ENCODE measurements at regions not wholly inside any gene's neighbourhood (a gene's known extent, or its start where the extent isn't known, plus 50 kb on each side); places are given as distances from the start of the nearest gene placed in this dataset.
"Not testable (repeated sequence)": the region's sequence is repeated elsewhere in the genome, so short reads cannot be mapped to it uniquely, and the experiment has no call there.

DNA sequence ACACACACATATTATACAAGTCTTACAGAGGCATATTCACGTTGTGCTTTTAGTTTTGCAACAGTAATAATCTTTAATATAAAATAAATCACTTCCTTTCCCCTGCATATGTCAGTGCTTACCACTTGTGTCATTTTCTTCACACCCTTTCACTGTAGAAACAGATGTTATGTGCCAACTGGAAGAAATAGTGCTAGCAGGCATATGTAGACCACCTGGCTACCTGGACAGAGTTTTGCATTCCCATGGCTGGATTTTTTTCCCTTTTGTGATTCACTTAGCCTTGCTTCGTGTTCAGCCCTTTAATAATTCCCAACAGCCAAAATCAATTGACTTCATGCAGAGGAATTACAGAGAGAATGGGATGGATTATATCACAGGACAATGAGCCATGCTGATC is 399.1 kb upstream of the SPRY2 start:
- DNase-seq, result no peak

DNA sequence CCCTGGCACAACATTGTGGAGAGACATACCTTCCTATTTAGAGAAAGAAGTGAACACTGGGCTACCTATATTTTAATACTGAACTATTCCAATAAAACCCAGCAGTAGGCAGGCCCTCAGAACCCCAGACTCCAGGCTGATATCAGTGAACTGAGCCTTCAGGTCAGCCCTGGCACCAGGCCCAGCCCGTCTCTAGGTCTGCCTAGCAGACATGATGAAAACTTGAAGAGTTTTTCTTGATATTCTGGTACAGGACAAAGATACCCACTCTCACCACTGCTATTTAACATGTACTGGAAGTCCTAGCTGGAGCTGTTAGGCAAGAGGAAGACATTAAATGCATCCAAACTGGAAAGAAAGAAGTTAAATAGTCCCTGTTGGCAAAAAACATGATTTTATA is 396.6 kb upstream of the SPRY2 start:
- DNase-seq, result no peak

DNA sequence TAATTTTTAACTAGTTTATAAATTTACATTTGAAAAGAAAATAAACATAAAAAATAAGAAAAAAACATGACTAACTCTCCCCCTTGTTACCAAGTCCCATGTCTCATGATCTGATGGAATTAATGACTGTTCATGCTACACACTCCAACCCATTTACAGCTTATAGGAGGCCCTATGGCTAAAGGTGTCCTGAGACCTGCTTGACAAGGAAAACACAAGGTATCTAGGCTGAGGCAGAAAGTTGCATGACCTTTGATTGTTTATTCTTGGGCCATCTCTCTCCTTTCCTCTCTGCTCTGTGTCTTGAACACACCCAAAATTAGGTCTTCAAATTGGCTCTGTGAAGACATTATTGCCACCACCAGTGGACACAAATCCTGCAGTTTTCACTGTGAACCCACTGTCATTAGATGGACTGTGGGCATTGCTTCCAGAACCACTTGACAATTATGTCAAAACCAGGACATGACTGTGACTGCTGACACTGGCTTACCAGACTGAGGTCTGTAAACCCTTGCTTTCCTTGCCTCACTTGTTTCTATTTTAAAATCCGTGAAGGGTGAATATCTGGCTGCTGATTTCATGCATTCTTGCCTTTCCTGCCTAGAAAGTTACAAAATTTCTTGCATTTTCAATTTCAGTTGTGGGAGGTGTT is 386.5 kb upstream of the SPRY2 start:
- no peak for DNase-seq

DNA sequence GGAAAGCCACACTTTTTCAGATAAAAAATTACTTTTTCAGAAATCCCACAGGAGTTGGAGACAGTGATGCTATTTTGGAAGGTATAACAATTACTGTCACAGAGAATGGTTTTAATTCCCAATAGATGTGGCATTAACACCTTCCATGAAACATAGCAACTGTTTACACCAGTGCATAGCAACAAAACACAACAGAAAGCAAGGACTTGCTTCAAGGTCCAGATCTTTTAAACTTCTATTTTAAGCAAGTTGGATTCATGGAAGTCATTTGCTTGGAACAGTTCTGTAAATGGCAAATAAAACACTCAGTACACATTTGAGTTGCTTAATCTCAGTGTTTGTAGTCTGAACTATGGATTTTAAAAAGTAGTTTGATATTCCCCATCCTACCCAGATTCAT is 385.9 kb upstream of the SPRY2 start:
- DNase-seq, result no peak

DNA sequence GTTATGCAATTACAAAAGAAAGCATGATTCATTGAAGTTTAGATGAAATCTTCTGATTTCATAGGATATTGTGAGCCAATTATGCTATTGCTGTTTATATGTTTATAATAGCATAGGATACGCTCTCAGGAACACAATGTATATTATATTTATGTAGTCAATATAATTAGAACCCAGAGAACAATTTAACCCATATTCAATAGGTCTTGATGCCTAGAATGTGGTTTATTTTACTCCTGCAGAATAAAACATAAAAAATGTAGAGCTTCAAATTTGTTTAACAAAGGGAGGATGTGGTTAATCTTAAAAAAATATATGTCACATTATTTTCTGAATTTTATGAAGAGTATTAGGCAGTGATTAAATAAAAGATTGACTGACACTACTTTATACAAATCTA is 380.8 kb upstream of the SPRY2 start:
- DNase-seq, result no peak

DNA sequence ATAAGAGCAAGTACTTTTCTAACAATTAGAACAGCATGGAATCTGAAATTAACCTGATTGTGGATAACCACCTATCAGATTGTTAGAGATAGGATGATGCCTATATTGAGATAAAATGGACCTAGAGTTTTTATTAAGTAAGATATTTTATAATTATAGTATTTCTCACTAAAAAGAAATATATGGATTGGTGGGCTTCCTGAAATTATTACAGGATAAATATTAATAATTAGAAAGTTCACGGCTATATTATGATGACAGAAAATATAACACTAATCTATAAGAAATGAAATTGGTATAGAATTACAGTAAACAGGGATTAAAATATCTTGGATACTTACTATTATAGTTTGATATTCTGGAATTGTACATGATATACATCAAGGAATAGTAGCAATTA is 378.0 kb upstream of the SPRY2 start:
- no peak for DNase-seq

DNA sequence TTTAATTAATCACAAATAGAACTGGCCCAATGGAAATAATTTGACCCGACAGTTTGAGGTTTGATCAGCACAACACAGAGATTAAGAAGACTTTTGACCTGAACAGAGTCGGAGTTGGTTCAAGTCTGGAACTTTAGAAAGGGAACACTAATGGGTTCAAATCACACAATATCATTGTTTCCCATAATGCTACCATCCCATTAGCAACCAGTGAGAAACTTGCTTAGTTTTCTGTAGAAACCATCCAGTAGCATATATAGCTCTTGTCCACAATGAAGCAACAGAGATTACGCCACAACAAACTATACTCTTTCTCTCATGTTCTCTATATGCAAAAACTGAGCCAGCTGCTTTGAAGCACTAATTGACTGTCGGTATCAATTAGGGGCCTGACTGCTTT is 376.9 kb upstream of the SPRY2 start:
- DNase-seq, result no peak

DNA sequence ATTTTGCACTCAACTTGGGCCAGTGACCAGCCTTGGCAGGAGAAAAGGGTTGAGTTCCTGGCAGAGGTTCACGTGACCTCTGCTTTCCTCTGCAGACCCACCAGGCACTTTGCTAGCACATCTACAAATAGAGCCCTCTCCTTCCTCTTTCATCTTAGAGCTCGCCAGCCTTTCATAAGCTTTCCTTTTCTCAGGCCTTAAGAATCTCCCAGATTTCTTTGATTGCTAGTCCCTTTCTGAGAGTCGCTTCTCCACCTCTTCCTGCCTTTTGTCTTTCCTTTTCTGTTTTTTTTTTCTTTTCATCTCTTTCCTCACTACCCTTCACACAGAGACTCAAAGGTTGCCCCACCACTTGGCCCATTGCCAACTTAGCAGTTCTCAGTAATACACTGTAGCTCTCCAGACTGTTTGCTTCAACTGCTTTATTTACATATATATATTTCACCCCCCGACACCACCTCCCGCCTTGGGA is 375.7 kb upstream of the SPRY2 start:
- DNase-seq, result no peak

DNA sequence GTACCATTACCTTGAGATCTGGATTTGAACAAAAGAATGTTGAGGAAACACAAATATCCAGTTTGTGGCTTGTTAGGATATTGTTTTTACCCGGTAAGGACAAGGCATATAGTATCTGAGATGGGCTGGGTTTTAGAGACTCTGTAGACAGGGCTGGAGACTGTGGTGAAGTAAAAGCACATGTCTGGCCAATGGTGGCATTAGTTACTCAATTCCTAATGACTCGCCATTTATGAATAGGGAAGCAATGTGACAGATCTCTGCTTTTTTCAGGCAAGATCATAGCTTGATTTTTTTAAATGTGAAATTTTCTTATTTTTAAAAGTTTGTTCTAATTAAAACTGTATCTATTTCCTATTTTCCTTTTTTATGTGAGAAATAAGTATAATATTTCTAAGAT is 371.1 kb upstream of the SPRY2 start:
- no peak for DNase-seq

DNA sequence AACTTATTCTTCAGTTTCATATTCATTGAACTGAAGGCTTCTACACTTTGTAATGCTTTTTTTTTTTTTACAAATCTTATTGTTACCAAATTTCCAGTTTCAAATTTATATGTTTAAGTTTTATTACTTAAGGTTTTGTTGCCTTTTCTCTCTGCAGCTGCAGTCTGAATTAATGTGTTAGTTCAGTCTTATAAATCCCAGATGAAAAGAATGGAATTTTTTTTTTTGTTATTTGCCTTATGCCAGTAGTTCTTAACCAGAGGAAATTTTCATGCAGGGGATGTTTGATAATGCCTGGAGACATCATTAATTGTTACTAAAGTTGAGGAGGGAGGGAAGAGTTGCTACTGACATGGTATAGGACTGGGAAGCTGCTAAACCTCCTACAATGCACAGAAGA is 367.9 kb upstream of the SPRY2 start:
- DNase-seq, result no peak

DNA sequence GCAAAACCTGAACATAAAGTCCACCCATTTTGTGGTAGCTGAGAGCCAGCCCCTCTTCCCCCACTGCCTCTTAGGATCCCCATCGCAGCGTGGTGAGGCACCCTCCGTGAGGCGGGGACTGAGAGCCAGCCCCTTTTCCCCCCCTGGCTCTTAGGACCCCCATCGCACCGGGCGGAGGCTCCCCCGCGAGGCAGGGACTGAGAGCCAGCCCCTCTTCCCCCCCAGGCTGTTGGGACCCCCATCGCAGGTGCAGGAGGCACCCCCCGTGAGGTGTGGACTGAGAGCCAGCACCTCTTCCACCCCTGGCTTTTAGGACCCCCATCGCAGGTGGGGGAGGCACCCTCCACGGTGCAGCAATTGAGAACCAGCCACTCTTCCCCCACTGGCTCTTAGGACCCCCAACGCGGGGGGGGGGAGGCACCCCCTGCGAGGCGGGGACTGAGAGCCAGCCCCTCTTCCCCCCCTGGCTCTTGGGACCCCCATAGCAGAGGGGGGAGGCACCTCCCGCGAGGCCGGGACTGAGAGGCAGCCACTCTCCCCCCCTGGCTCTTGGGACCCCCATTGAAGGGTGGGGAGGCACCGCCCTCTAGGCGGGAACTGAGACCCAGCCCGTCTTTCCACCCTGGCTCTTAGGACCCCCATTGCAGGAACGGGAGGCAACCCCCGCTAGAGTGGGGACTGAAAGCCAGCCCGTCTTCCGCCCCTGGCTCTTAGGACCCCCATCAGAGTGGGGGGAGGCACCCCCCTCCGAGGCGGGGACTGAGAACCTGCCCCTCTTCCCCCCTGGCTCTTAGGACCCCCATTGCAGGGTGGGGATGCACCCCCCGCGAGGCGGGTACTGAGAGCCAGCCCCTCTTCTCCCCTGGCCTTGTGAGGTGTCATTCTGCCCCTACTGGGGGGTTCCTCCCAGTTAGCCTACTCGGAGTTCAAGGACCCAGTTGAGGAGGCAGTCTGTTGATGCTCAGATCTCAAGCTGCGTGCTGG is 366.4 kb upstream of the SPRY2 start:
- no peak for DNase-seq

DNA sequence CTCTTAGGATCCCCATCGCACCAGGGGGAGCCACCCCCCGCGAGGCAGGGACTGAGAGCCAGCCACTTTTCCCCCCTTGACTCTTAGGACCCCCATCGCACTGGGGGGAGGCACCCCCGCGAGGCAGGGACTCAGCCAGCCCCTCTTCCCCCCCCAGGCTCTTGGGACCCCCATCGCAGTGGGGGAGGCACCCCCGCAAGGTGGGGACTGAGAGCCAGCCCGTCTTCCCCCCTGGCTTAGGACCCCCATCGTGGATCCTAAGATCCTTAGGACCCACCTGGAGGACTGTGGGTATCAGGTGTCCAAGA is 365.2 kb upstream of the SPRY2 start:
- DNase-seq, result no peak

DNA sequence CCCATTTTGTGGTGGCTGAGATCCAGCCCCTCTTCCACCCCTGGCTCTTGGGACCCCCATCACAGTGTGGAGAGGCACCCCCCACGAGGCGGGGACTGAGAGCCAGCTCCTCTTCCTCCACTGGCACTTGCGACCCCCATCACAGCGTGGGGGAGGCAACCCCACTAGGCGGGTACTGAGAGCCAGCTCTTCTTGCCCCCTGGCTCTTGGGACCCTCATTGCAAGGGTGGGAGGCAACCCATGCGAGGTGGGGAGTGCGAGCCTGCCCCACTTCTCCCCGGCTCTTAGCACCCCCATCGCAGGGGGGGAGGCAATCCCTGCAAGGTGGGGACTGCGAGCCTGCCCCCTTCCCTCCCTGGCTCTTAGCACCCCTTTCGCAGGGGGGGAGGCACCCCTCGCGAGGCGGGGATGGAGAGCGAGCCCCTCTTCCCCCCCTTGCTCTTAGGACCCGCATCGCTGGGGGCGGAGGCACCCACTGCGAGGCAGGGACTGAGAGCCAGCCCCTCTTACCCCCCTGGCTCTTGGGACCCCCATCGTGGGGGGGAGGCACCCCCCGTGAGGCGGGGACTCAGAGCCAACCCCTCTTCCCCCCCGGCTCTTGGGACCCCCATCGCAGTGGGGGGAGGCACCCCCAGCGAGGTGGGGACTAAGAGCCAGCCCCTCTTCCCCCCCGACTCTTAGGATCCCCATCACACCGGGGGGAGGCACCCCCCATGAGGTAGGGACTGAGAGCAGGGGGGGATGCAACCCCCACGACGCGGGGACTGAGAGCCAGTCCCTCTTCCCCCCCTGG is 364.6 kb upstream of the SPRY2 start:
- DNase-seq, result no peak

DNA sequence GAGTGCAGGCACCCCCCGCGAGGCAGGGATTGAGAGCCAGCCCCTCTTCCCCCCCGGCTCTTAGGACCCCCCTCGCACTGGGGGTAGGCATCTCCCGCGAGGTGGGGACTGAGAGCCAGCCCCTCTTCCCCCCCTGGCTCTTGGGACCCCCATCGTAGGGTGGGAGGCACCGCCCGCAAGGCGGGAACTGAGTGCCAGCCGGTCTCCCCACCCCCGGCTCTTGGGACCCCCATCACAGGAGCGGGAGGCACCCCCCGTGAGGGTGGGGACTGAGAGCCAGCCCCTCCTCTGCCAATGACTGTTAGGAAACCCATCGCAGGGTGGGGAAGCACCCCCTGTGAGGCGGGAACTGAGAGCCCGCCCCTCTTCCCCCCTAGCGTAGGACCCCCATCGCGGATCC is 363.4 kb upstream of the SPRY2 start:
- DNase-seq, result no peak

DNA sequence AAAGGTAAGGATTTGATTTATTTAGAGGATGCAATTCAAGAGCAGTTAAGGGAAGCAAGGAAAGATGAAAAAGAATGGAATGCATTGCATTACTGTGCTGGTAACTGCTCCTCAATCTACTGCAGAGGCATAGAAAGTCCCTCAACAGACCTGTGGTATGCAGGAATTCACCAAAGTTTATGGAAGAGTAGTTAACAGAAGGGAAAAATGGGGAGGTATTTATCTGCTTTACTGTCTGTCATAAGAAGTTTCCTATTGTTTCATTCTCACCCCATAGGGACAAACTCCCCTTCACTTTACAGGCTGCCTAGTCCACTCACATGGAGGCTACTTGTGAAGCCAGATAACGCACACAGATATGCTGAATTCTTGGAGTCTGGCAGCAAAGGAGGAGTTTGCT is 354.9 kb upstream of the SPRY2 start:
- DNase-seq, result no peak

DNA sequence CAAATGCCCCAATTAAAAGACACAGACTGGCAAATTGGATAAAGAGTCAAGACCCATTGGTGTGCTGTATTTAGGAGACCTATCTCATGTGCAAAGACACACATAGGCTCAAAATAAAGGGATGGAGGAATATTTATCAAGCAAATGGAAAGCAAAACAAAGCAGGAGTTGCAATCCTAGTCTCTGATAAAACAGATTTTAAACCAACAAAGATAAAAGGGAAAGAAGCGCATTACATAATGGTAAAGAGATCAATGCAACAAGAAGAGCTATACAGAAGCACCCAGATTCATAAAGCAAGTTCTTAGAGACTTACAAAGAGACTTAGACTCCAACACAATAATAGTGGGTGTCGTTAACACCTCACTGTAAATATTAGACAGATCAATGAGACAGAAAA is 350.9 kb upstream of the SPRY2 start:
- DNase-seq, result not testable (repeated sequence)

DNA sequence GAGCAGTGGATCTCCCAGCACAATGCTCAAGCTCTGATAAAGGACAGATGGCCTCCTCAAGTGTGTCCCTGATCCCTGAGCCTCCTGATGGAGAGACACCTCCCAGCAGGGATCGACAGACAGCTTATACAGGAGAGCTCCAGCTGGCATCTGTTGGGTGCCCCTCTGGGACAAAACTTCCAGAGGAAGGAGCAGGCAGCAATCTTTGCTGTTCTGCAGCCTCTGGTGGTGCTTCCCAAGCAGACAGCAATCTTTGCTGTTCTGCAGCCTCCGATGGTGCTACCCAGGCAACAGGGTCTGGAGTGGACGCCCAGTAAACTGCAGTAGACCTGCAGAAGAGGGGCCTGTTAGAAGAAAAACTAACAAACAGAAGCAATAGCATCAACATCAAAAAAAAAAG is 349.3 kb upstream of the SPRY2 start:
- no peak for DNase-seq

DNA sequence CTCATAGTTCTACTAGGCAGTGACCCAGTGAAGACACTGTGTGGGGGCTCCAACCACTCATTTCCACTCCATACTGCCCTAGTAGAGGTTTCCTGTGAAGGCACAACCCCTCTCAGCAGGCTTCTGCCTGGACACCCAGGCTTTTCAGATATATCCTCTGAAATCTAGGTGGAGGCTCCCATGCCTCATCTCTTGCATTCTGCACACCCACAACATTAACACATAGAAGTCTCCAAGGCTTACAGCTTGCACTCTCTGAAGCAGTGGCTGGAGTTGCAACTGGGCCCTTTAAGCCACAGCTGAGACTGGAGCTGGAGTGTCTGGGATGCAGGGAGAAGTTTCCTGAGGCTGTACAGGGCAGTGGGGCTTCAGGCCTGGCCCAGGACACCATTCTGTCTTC is 347.7 kb upstream of the SPRY2 start:
- DNase-seq, result no peak

DNA sequence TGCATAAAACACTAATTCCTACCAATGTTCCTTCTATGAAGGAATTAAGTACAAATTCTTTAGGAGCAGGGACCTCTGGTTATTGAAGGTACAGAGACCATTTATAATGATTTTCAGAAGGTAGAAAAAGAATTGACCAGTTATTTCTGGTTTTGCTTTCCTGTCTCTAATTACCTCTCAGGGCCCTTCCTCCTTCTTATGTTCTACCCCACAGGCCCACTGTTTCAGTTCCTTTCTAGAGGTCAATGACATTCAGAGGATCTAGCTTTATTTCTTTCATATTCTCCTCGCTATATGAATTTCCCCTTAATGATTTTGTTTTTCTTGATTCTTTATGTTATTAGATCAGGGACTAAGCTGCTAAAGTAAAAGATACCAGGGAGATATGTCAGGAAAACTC is 345.0 kb upstream of the SPRY2 start:
- DNase-seq, result no peak

DNA sequence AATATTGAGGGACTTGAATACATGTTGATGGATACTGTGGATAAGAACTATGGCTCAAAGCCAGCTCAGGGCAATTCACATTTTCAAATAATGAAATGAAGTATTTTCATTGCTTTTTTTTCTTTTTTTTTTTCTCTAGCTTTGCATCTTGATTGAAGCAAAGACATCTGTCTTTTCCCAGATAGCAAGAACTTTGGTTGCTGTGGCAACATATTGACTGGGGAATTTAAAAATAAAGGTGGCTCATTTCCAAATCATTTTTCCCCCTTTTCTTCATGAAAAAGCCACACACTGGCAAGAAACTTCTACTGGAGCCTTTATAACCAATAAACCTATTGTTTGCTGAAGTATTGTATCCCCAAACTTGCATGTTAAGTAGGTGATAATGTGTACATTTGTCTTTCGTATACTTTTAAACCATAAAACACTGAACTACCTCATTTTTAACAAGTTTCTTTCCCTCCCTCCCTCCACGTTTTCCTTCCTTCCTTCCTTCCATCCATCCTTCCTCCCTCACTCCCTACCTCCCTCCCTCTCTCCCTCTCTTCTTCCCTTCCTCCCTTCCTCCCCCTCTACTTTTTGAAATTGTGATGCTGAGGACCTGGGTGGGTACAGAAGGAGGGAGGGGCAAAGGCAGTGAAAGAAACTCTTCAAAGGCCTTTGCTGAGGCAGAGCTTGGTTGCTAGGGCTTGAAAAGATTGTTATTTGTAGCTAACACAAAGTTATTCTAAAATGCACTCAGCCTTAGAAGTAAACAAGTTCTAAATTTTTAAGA is 343.5 kb upstream of the SPRY2 start:
- no peak for DNase-seq

DNA sequence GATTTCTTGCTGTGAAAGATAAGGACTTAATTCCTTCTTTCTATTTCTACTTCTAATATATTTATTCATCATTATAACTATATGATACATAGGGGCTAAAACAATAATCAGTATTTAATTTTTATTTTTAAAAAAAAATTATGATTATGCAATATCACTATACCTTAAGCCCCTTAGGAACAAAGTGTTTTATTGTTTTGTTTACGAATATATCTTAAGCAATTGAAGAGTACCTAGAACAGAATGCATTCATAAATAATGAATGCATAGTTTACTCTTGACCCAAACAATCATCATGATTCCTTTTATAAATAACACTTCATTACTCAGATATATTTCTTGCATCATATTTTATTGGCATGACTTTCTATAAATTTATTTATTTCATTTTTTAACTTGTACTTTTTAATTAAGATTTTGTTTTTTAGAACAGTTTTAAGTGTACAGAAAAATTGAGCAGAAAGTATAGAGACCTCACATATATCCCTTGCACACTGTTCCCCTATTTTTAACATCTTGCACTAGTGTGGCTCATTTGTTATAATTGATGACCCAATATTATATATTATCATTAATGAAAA is 339.9 kb upstream of the SPRY2 start:
- DNase-seq, result no peak

DNA sequence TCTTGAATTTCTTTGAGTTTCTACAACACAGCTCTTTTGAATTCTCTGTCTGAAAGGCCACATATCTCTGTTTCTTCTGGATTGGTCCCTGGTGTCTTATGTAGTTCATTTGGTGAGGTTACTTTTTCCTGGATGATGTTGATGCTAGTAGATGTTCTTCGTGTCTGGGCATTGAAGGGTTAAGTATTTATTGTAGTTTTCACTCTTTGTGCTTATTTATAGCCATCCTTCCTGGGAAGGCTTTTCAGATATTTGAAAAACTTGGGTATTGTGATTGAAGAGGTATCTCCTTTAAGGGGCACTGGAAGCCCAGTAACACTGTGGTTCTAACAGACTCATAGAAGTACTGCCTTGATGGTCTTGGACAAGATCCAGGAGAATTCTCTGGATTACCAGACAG is 338.5 kb upstream of the SPRY2 start:
- DNase-seq, result no peak

DNA sequence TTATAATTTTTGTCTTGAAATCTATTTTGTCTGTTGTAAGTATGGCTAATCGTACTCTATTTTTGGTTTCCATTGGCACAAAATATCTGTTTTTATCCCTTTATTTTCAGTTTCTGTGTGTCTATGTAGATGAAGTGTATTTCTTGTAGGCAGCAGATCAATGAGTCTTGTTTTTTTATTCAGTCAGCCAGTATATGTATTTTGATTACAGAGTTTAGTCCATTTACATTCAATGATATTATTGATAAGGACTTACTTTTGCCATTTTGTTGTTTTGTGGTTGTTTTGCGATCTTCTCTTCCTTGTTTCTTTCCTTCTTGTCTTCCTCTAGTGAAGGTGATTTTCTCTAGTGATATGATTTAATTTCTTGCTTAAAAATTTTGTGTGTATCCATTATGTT is 336.3 kb upstream of the SPRY2 start:
- no peak for DNase-seq

Data from NCI-H2107 (cell line).